ENCODE measurements at regions not wholly inside any gene's neighbourhood (a gene's known extent, or its start where the extent isn't known, plus 50 kb on each side); places are given as distances from the start of the nearest gene placed in this dataset.

- no peak for DNase-seq (ENCODE audit: low read depth)
Measured at GRCh38 chr5:168057905-168058304, 233.5 kb upstream of the WWC1 start.

- DNase-seq (ENCODE audit: low read depth): no peak
Measured at GRCh38 chr5:168059131-168059530, 232.3 kb upstream of the WWC1 start.

- no peak for DNase-seq (ENCODE audit: low read depth)
Measured at GRCh38 chr5:168062239-168062638, 229.2 kb upstream of the WWC1 start.

- no peak for DNase-seq (ENCODE audit: low read depth)
Measured at GRCh38 chr5:168064457-168064856, 227.0 kb upstream of the WWC1 start.

GRCh38 chr5:168064933-168065622 lies 226.4 kb upstream of the WWC1 start:
- DNase-seq (ENCODE audit: low read depth): no peak

- DNase-seq (ENCODE audit: low read depth): no peak
Measured at GRCh38 chr5:168066536-168067208, 224.8 kb upstream of the WWC1 start.

- DNase-seq (ENCODE audit: low read depth): no peak
Measured at GRCh38 chr5:168070761-168071160, 220.7 kb upstream of the WWC1 start.

GRCh38 chr5:168072665-168073064 lies 218.8 kb upstream of the WWC1 start:
- DNase-seq (ENCODE audit: low read depth): no peak

- no peak for DNase-seq (ENCODE audit: low read depth)
Measured at GRCh38 chr5:168073311-168073710, 218.1 kb upstream of the WWC1 start.

- no peak for DNase-seq (ENCODE audit: low read depth)
Measured at GRCh38 chr5:168073991-168074800, 217.2 kb upstream of the WWC1 start.

- DNase-seq (ENCODE audit: low read depth): no peak
Measured at GRCh38 chr5:168075387-168075786, 216.1 kb upstream of the WWC1 start.

GRCh38 chr5:168076561-168076991 lies 214.9 kb upstream of the WWC1 start:
- DNase-seq (ENCODE audit: low read depth): no peak

GRCh38 chr5:168085261-168086031 lies 206.0 kb upstream of the WWC1 start:
- no peak for DNase-seq (ENCODE audit: low read depth)

GRCh38 chr5:168086104-168086610 lies 205.3 kb upstream of the WWC1 start:
- no peak for DNase-seq (ENCODE audit: low read depth)

- DNase-seq (ENCODE audit: low read depth): no peak
Measured at GRCh38 chr5:168086746-168087145, 204.7 kb upstream of the WWC1 start.

GRCh38 chr5:168088410-168089173 lies 202.9 kb upstream of the WWC1 start:
- DNase-seq (ENCODE audit: low read depth): no peak

GRCh38 chr5:168089201-168089887 lies 202.1 kb upstream of the WWC1 start:
- DNase-seq (ENCODE audit: low read depth): no peak

- no peak for DNase-seq (ENCODE audit: low read depth)
Measured at GRCh38 chr5:168092209-168093185, 198.9 kb upstream of the WWC1 start.

- DNase-seq (ENCODE audit: low read depth): no peak
Measured at GRCh38 chr5:168093200-168093910, 198.1 kb upstream of the WWC1 start.
